ENCODE measurements at regions not wholly inside any gene's neighbourhood (a gene's known extent, or its start where the extent isn't known, plus 50 kb on each side); places are given as distances from the start of the nearest gene placed in this dataset.
"Not testable (repeated sequence)": the region's sequence is repeated elsewhere in the genome, so short reads cannot be mapped to it uniquely, and the experiment has no call there.

GRCh38 chr21:10414121-10414924 is 107.1 kb upstream of the TPTE start:
- TF ChIP-seq CTCF (IDR thresholded peaks at IDR 0.05 in 8 of 11, conservative IDR thresholded peaks at IDR 0.05 in 3 of 11); POLR2AphosphoS5 (IDR thresholded peaks at IDR 0.05); POLR2A (IDR thresholded peaks at IDR 0.05): not testable (repeated sequence)
